GM23338 (cell line): ENCODE measurements at regions not wholly inside any gene's neighbourhood (a gene's known extent, or its start where the extent isn't known, plus 50 kb on each side); places are given as distances from the start of the nearest gene placed in this dataset.
"Not testable (repeated sequence)": the region's sequence is repeated elsewhere in the genome, so short reads cannot be mapped to it uniquely, and the experiment has no call there.

ENCODE experiments used
- ATAC-seq: fragments of 200-7000 bp; cut with Tn5 transposase; 3 replicates; pipeline ENCODE4 v1.9.1; 2020
- DNase-seq: peaks from one replicate; pipeline ENCODE4 v3.0.0-alpha.2; 2015; ENCODE audit warnings: low spot score
- H2AFZ ChIP-seq: fragments of 200-600 bp; sonication (generic); 2 replicates; pipeline ENCODE4 v1.8.0; 2016; ENCODE audit warnings: antibody characterized with exemption, mild to moderate bottlenecking, moderate library complexity
- H3F3A ChIP-seq: fragments of 200-600 bp; sonication (generic); replicated peaks from 2 replicates; pipeline ENCODE4 v1.8.0; 2017; ENCODE audit warnings: antibody characterized with exemption, mixed run types, low read depth
- H3K27ac ChIP-seq: fragments of 200-600 bp; sonication (generic); 2 replicates; pipeline ENCODE4 v1.6.1; 2016; ENCODE audit warnings: low read depth
- H3K27me3 ChIP-seq: fragments of 200-600 bp; sonication (generic); 2 replicates; pipeline ENCODE4 v1.8.0; 2016; ENCODE audit warnings: mild to moderate bottlenecking, mixed run types, moderate library complexity; ENCODE audit not compliant: insufficient read depth
- H3K36me3 ChIP-seq: fragments of 200-600 bp; sonication (generic); 2 replicates; pipeline ENCODE4 v1.8.0; 2016; ENCODE audit warnings: mild to moderate bottlenecking; ENCODE audit not compliant: insufficient read depth
- H3K4me1 ChIP-seq: fragments of 200-600 bp; sonication (generic); 2 replicates; pipeline ENCODE4 v1.8.0; 2016; ENCODE audit warnings: mild to moderate bottlenecking, moderate library complexity; ENCODE audit not compliant: insufficient read depth
- H3K4me2 ChIP-seq: fragments of 200-600 bp; sonication (generic); 2 replicates; pipeline ENCODE4 v1.7.1; 2017; ENCODE audit warnings: mixed run types
- H3K4me3 ChIP-seq: fragments of 200-600 bp; sonication (generic); 2 replicates; pipeline ENCODE4 v1.6.1; 2016; ENCODE audit warnings: mixed run types
- H3K79me2 ChIP-seq: fragments of 200-600 bp; sonication (generic); replicated peaks from 2 replicates; pipeline ENCODE4 v1.8.0; 2017; ENCODE audit warnings: mild to moderate bottlenecking; ENCODE audit not compliant: insufficient read depth
- H3K9me2 ChIP-seq: fragments of 200-600 bp; sonication (generic); 2 replicates; pipeline ENCODE4 v1.8.0; 2017; ENCODE audit not compliant: insufficient read depth
- H4K20me1 ChIP-seq: fragments of 200-600 bp; sonication (generic); replicated peaks from 2 replicates; pipeline ENCODE4 v1.8.0; 2017; ENCODE audit warnings: mild to moderate bottlenecking; ENCODE audit not compliant: insufficient read depth
- H3K27ac Mint-ChIP-seq: 2 replicates; pipeline ENCODE4 v1.8.0; 2020; ENCODE audit warnings: inconsistent platforms, mild to moderate bottlenecking, moderate library complexity, mixed read lengths
- H3K27me3 Mint-ChIP-seq: 3 replicates; pipeline ENCODE4 v1.8.0; 2022; ENCODE audit warnings: low read depth, mild to moderate bottlenecking, moderate library complexity, mixed read lengths, inconsistent platforms; ENCODE audit not compliant: insufficient read depth, poor library complexity
- H3K36me3 Mint-ChIP-seq: 3 replicates; pipeline ENCODE4 v1.8.0; 2021; ENCODE audit warnings: low read depth, mild to moderate bottlenecking, inconsistent platforms, moderate library complexity, mixed read lengths
- H3K4me1 Mint-ChIP-seq: 3 replicates; pipeline ENCODE4 v1.8.0; 2020; ENCODE audit warnings: mild to moderate bottlenecking, inconsistent platforms, mixed read lengths
- H3K4me3 Mint-ChIP-seq: 3 replicates; pipeline ENCODE4 v1.8.0; 2021; ENCODE audit warnings: moderate library complexity, mild to moderate bottlenecking, inconsistent platforms, mixed read lengths
- H3K9me3 Mint-ChIP-seq: 3 replicates; pipeline ENCODE4 v1.8.0; 2020; ENCODE audit warnings: moderate library complexity, mild to moderate bottlenecking, inconsistent platforms, mixed read lengths
- CREB1 ChIP-seq: fragments of 250-450 bp; sonication (Bioruptor Pico); IDR thresholded peaks from 2 replicates; pipeline ENCODE4 v1.5.0; 2020; ENCODE audit warnings: low read depth, mild to moderate bottlenecking, moderate library complexity
- EZH2 ChIP-seq: fragments of 200-600 bp; sonication (generic); IDR thresholded peaks from one replicate; pipeline ENCODE4 v1.8.0; 2017; ENCODE audit warnings: antibody characterized with exemption, mild to moderate bottlenecking, low read depth; ENCODE audit not compliant: unreplicated experiment
- EZH2phosphoT487 ChIP-seq: fragments of 200-600 bp; sonication (generic); IDR thresholded peaks from one replicate; pipeline ENCODE4 v1.8.1; 2018; ENCODE audit warnings: antibody characterized with exemption; ENCODE audit not compliant: unreplicated experiment
- POLR2AphosphoS5 ChIP-seq: IDR thresholded peaks from 2 replicates; pipeline ENCODE4 v1.6.1; 2016; ENCODE audit warnings: antibody characterized with exemption, low read depth
- ZNF114 ChIP-seq: fragments of 250-450 bp; sonication (Bioruptor Pico); IDR thresholded peaks from 2 replicates; pipeline ENCODE4 v1.5.0; 2020; ENCODE audit warnings: mild to moderate bottlenecking, moderate library complexity
- ZNF331 ChIP-seq: fragments of 250-450 bp; sonication (Bioruptor Pico); IDR thresholded peaks from 2 replicates; pipeline ENCODE4 v1.5.0; 2020; ENCODE audit warnings: low read depth, mild to moderate bottlenecking, moderate library complexity
- TF ChIP-seq, protein P1 (sequence below): fragments of 250-450 bp; sonication (Bioruptor Pico); IDR thresholded peaks from 2 replicates; pipeline ENCODE4 v1.5.0; 2020; ENCODE audit warnings: mild to moderate bottlenecking, moderate library complexity
- TF ChIP-seq, protein P2 (sequence below): IDR thresholded peaks from one replicate; pipeline ENCODE4 v1.6.1; 2018; ENCODE audit warnings: antibody characterized with exemption; ENCODE audit not compliant: unreplicated experiment
- TF ChIP-seq, protein P3 (sequence below): IDR thresholded peaks from 2 replicates; pipeline ENCODE4 v1.6.1; 2016; ENCODE audit warnings: antibody characterized with exemption
- TF ChIP-seq, protein P4 (sequence below), 2 experiments: fragments of 200-600 bp in 1 of 2; sonication (generic) in 1 of 2; conservative IDR thresholded peaks; 2 replicates each; pipeline versions ENCODE4 v1.5.1 to v1.6.1; 2016 to 2017; ENCODE audit warnings: antibody characterized with exemption in 2 of 2, low read depth in 2 of 2, mild to moderate bottlenecking in 2 of 2, moderate library complexity in 1 of 2

DNA sequence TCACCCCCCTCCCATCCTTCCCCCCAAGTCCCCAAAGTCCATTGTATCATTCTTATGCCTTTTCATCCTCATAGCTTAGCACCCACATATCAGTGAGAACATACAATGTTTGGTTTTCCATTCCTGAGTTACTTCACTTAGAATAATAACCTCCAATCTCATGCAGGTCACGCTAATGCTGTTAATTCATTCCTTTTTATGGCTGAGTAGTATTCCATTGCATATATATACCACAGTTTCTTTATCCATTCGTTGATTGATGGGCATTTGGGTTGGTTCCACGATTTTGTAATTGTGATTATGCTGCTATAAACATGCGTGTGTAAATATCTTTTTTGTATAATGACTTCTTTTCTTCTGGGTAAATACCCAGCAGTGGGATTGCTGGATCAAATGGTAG, 621.9 kb upstream of the NRP1 start:
- not testable (repeated sequence) for H3K27ac ChIP-seq, H3K9me3 Mint-ChIP-seq, H3K4me2 ChIP-seq, DNase-seq, H4K20me1 ChIP-seq, H3K9me2 ChIP-seq, H3K27ac Mint-ChIP-seq, H3K27me3 Mint-ChIP-seq, ATAC-seq, H3K36me3 Mint-ChIP-seq, H3K27me3 ChIP-seq, H3K4me1 Mint-ChIP-seq, H3K4me3 Mint-ChIP-seq, H2AFZ ChIP-seq, H3K36me3 ChIP-seq, H3K4me3 ChIP-seq, H3K4me1 ChIP-seq, H3F3A ChIP-seq, H3K79me2 ChIP-seq

DNA sequence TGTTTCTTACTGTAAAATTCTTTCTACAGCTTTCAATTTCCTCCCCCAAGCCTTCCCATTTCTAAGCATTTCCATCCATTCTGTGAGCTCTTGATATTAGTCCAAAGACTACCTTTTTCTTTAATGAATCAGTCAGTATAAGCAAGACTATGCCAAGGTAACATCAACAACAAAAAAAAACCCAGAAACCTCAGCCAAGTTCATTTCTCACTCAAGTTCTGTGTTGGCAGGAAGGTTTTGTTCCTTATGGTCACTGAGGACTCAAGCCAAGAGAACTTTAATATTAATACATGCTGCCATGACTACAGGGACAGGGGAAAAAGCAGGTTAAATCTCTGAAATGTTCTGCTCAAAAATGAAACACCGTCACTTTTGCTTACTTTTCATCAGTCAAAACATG, 621.2 kb upstream of the NRP1 start:
- no peak overlapping the region for H3K4me3 ChIP-seq
- no peaks in the 10 kb centered on the region for H3K79me2 ChIP-seq
- Mint-ChIP-seq H3K9me3 (peaks cover 10% of the 10 kb centered on the region; the same call in 2 of the 3 replicates), H3K4me3 (no peak overlapping the region), H3K4me1 (no peaks in the 10 kb centered on the region), H3K27ac (no peak overlapping the region), H3K27me3 (peaks cover 3% of the 10 kb centered on the region), H3K36me3 (no peaks in the 10 kb centered on the region)
- H2AFZ ChIP-seq = 0 out of 2 replicates have a peak overlapping the region, but pooled peaks have one; percentile 45
- DNase-seq (no peak), ATAC-seq (no peak)
- H3K4me1 ChIP-seq = no peaks in the 10 kb centered on the region
- H3K9me2 ChIP-seq = peaks cover 10% of the 10 kb centered on the region; the same call in 1 of the 2 replicates
- H4K20me1 ChIP-seq = no peaks in the 10 kb centered on the region
- no peak overlapping the region for H3K4me2 ChIP-seq
- H3K27ac ChIP-seq = no peak overlapping the region
- no peaks in the 10 kb centered on the region for H3K27me3 ChIP-seq
- no peaks in the 10 kb centered on the region for H3F3A ChIP-seq
- no peaks in the 10 kb centered on the region for H3K36me3 ChIP-seq
- TF ChIP-seq, protein P1, sequence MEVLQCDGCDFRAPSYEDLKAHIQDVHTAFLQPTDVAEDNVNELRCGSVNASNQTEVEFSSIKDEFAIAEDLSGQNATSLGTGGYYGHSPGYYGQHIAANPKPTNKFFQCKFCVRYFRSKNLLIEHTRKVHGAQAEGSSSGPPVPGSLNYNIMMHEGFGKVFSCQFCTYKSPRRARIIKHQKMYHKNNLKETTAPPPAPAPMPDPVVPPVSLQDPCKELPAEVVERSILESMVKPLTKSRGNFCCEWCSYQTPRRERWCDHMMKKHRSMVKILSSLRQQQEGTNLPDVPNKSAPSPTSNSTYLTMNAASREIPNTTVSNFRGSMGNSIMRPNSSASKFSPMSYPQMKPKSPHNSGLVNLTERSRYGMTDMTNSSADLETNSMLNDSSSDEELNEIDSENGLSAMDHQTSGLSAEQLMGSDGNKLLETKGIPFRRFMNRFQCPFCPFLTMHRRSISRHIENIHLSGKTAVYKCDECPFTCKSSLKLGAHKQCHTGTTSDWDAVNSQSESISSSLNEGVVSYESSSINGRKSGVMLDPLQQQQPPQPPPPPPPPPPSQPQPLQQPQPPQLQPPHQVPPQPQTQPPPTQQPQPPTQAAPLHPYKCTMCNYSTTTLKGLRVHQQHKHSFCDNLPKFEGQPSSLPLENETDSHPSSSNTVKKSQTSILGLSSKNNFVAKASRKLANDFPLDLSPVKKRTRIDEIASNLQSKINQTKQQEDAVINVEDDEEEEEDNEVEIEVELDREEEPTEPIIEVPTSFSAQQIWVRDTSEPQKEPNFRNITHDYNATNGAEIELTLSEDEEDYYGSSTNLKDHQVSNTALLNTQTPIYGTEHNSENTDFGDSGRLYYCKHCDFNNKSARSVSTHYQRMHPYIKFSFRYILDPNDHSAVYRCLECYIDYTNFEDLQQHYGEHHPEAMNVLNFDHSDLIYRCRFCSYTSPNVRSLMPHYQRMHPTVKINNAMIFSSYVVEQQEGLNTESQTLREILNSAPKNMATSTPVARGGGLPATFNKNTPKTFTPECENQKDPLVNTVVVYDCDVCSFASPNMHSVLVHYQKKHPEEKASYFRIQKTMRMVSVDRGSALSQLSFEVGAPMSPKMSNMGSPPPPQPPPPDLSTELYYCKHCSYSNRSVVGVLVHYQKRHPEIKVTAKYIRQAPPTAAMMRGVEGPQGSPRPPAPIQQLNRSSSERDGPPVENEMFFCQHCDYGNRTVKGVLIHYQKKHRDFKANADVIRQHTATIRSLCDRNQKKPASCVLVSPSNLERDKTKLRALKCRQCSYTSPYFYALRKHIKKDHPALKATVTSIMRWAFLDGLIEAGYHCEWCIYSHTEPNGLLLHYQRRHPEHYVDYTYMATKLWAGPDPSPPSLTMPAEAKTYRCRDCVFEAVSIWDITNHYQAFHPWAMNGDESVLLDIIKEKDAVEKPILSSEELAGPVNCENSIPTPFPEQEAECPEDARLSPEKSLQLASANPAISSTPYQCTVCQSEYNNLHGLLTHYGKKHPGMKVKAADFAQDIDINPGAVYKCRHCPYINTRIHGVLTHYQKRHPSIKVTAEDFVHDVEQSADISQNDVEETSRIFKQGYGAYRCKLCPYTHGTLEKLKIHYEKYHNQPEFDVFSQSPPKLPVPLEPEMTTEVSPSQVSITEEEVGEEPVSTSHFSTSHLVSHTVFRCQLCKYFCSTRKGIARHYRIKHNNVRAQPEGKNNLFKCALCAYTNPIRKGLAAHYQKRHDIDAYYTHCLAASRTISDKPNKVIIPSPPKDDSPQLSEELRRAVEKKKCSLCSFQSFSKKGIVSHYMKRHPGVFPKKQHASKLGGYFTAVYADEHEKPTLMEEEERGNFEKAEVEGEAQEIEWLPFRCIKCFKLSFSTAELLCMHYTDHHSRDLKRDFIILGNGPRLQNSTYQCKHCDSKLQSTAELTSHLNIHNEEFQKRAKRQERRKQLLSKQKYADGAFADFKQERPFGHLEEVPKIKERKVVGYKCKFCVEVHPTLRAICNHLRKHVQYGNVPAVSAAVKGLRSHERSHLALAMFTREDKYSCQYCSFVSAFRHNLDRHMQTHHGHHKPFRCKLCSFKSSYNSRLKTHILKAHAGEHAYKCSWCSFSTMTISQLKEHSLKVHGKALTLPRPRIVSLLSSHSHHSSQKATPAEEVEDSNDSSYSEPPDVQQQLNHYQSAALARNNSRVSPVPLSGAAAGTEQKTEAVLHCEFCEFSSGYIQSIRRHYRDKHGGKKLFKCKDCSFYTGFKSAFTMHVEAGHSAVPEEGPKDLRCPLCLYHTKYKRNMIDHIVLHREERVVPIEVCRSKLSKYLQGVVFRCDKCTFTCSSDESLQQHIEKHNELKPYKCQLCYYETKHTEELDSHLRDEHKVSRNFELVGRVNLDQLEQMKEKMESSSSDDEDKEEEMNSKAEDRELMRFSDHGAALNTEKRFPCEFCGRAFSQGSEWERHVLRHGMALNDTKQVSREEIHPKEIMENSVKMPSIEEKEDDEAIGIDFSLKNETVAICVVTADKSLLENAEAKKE (CRISPR knock-in tag) = no peak
- TF ChIP-seq EZH2phosphoT487 (no peak), ZNF114 (CRISPR knock-in tag) (no peak), ZNF331 (no peak), CREB1 (CRISPR knock-in tag) (no peak), POLR2AphosphoS5 (no peak), EZH2 (no peak)
- TF ChIP-seq, protein P2, sequence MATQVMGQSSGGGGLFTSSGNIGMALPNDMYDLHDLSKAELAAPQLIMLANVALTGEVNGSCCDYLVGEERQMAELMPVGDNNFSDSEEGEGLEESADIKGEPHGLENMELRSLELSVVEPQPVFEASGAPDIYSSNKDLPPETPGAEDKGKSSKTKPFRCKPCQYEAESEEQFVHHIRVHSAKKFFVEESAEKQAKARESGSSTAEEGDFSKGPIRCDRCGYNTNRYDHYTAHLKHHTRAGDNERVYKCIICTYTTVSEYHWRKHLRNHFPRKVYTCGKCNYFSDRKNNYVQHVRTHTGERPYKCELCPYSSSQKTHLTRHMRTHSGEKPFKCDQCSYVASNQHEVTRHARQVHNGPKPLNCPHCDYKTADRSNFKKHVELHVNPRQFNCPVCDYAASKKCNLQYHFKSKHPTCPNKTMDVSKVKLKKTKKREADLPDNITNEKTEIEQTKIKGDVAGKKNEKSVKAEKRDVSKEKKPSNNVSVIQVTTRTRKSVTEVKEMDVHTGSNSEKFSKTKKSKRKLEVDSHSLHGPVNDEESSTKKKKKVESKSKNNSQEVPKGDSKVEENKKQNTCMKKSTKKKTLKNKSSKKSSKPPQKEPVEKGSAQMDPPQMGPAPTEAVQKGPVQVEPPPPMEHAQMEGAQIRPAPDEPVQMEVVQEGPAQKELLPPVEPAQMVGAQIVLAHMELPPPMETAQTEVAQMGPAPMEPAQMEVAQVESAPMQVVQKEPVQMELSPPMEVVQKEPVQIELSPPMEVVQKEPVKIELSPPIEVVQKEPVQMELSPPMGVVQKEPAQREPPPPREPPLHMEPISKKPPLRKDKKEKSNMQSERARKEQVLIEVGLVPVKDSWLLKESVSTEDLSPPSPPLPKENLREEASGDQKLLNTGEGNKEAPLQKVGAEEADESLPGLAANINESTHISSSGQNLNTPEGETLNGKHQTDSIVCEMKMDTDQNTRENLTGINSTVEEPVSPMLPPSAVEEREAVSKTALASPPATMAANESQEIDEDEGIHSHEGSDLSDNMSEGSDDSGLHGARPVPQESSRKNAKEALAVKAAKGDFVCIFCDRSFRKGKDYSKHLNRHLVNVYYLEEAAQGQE = no peak
- TF ChIP-seq, protein P3, sequence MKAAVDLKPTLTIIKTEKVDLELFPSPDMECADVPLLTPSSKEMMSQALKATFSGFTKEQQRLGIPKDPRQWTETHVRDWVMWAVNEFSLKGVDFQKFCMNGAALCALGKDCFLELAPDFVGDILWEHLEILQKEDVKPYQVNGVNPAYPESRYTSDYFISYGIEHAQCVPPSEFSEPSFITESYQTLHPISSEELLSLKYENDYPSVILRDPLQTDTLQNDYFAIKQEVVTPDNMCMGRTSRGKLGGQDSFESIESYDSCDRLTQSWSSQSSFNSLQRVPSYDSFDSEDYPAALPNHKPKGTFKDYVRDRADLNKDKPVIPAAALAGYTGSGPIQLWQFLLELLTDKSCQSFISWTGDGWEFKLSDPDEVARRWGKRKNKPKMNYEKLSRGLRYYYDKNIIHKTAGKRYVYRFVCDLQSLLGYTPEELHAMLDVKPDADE = no peak
- TF ChIP-seq, protein P4, sequence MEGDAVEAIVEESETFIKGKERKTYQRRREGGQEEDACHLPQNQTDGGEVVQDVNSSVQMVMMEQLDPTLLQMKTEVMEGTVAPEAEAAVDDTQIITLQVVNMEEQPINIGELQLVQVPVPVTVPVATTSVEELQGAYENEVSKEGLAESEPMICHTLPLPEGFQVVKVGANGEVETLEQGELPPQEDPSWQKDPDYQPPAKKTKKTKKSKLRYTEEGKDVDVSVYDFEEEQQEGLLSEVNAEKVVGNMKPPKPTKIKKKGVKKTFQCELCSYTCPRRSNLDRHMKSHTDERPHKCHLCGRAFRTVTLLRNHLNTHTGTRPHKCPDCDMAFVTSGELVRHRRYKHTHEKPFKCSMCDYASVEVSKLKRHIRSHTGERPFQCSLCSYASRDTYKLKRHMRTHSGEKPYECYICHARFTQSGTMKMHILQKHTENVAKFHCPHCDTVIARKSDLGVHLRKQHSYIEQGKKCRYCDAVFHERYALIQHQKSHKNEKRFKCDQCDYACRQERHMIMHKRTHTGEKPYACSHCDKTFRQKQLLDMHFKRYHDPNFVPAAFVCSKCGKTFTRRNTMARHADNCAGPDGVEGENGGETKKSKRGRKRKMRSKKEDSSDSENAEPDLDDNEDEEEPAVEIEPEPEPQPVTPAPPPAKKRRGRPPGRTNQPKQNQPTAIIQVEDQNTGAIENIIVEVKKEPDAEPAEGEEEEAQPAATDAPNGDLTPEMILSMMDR (conservative IDR thresholded peaks at IDR 0.05; ENCODE audit: low read depth in 2 of 2) = no peak
